Astrocyte of the cerebellum (primary cell): ENCODE measurements at regions not wholly inside any gene's neighbourhood (a gene's known extent, or its start where the extent isn't known, plus 50 kb on each side); places are given as distances from the start of the nearest gene placed in this dataset.

Source experiments
- DNase-seq: peaks from one replicate; pipeline ENCODE4 v3.0.0-alpha.2; 2011; ENCODE audit warnings: low read depth
- H3K4me3 ChIP-seq: 2 replicates; pipeline ENCODE4 v1.5.1; 2011; ENCODE audit warnings: mild to moderate bottlenecking, low read depth, low read length, moderate library complexity
- CTCF ChIP-seq: IDR thresholded peaks from 2 replicates; pipeline ENCODE4 v1.5.1; 2012; ENCODE audit warnings: low read length, low read depth, moderate library complexity, mild to moderate bottlenecking; ENCODE audit errors: missing control alignments
- in situ Hi-C: cut with HindIII; loops from 2 replicates; pipeline ENCODE4 v1.10.0; 2017; ENCODE audit warnings: low sequenced_read_pairs

GRCh38 chr3:30154853-30155252 lies 451.5 kb upstream of the TGFBR2 start:
- TF ChIP-seq CTCF, result no peak
- in situ Hi-C loops, result no loop called here
- no peak for DNase-seq
- no peak overlapping the region for H3K4me3 ChIP-seq

- no peak overlapping the region for H3K4me3 ChIP-seq
- no peak for TF ChIP-seq CTCF
- in situ Hi-C loops, result no loop called here
- no peak for DNase-seq
These were observed 450.6 kb upstream of the TGFBR2 start for GRCh38 chr3:30155755-30156154.

- H3K4me3 ChIP-seq, result no peak overlapping the region
- no peak for DNase-seq
- in situ Hi-C loops, result no loop called here
- no peak for TF ChIP-seq CTCF
These were observed 449.6 kb upstream of the TGFBR2 start for GRCh38 chr3:30156586-30157498.

GRCh38 chr3:30161375-30161774 lies 445.0 kb upstream of the TGFBR2 start:
- no peak for TF ChIP-seq CTCF
- in situ Hi-C loops, result no loop called here
- DNase-seq, result no peak
- H3K4me3 ChIP-seq, result no peak overlapping the region

- H3K4me3 ChIP-seq, result no peak overlapping the region
These were observed 443.8 kb upstream of the TGFBR2 start for GRCh38 chr3:30162579-30162978.

GRCh38 chr3:30166535-30166934 lies 439.9 kb upstream of the TGFBR2 start:
- in situ Hi-C loops, result no loop called here
- TF ChIP-seq CTCF, result no peak
- no peak overlapping the region for H3K4me3 ChIP-seq
- DNase-seq, result no peak

More at GRCh38 chr3:30162579-30162978, 443.8 kb upstream of the TGFBR2 start:
- TF ChIP-seq CTCF, result no peak
- DNase-seq, result peak; percentile 64
- in situ Hi-C loops, result no loop called here
